Adrenal gland (tissue), 5 donors: ENCODE measurements at regions not wholly inside any gene's neighbourhood (a gene's known extent, or its start where the extent isn't known, plus 50 kb on each side); places are given as distances from the start of the nearest gene placed in this dataset.

Experiments used
- POLR2A ChIP-seq, 2 donors: fragments of 450-650 bp; IDR thresholded peaks; one replicate each; pipeline ENCODE4 v1.6.1; 2017; ENCODE audit warnings: antibody characterized with exemption in 2 of 2, mild to moderate bottlenecking in 2 of 2, moderate library complexity in 1 of 2
- TF ChIP-seq, protein P1 (sequence below), 6 experiments: fragments of 450-650 bp in 4 of 6; fragments of 200-600 bp in 2 of 6; sonication (generic) in 1 of 6; IDR thresholded peaks; 1 replicate in 5 of 6; 2 replicates in 1 of 6; pipeline versions ENCODE4 v1.5.1 to v1.8.0; 2016 to 2021; ENCODE audit warnings: antibody characterized with exemption in 6 of 6, mild to moderate bottlenecking in 2 of 6, moderate library complexity in 1 of 6
- donor health status: DM: no; HTN: no; CAD: no.

DNA sequence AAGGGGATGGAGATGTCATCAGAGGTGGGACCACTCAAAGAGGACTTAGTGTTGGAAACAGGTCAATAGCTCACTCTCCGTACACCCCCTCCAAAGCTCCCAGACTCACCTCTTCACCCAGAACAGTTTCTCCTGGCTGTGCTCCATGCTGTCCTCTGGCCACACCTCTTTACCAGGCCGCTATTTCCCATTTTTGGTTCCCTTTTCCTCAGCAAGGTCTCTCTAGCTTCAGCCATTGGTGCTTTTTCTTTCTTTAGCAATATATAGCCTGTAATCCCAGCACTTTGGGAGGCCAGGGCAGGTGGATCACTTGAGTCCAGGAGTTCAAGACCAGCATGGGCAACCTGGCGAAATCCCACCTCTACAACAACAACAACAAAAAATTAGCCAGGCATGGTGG, 123.6 kb upstream of the SMAD3 start:
- TF ChIP-seq, protein P1, sequence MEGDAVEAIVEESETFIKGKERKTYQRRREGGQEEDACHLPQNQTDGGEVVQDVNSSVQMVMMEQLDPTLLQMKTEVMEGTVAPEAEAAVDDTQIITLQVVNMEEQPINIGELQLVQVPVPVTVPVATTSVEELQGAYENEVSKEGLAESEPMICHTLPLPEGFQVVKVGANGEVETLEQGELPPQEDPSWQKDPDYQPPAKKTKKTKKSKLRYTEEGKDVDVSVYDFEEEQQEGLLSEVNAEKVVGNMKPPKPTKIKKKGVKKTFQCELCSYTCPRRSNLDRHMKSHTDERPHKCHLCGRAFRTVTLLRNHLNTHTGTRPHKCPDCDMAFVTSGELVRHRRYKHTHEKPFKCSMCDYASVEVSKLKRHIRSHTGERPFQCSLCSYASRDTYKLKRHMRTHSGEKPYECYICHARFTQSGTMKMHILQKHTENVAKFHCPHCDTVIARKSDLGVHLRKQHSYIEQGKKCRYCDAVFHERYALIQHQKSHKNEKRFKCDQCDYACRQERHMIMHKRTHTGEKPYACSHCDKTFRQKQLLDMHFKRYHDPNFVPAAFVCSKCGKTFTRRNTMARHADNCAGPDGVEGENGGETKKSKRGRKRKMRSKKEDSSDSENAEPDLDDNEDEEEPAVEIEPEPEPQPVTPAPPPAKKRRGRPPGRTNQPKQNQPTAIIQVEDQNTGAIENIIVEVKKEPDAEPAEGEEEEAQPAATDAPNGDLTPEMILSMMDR (IDR thresholded peaks at IDR 0.05): no peak
- TF ChIP-seq POLR2A (IDR thresholded peaks at IDR 0.05): no peak
